ENCODE measurements at regions not wholly inside any gene's neighbourhood (a gene's known extent, or its start where the extent isn't known, plus 50 kb on each side); places are given as distances from the start of the nearest gene placed in this dataset.

DNA sequence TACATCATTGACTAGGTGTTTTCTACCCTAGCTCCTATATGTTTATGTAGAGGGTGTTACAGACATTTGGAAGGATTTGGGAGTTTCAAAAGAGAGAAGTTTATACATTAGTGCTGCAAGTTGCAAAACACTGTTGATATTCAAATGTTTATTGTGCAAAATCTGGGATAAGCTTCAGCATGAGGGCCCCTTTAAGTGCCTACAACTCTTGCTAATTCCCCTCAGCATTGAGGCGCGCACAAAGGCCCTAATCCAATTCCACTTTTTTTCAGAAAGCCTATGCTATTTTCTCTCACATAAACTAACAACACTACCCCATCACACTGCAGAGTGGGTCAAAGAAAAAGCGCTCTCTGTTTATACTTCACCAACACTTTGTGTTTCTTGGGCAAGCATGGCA, 208.0 kb downstream of the NR2F2 start:
- no peak for DNase-seq

GRCh38 chr15:96540283-96540682, 209.8 kb downstream of the NR2F2 start:
- DNase-seq, result no peak

- DNase-seq, result no peak
Observed at GRCh38 chr15:96542130-96542770, 211.8 kb downstream of the NR2F2 start.

DNA sequence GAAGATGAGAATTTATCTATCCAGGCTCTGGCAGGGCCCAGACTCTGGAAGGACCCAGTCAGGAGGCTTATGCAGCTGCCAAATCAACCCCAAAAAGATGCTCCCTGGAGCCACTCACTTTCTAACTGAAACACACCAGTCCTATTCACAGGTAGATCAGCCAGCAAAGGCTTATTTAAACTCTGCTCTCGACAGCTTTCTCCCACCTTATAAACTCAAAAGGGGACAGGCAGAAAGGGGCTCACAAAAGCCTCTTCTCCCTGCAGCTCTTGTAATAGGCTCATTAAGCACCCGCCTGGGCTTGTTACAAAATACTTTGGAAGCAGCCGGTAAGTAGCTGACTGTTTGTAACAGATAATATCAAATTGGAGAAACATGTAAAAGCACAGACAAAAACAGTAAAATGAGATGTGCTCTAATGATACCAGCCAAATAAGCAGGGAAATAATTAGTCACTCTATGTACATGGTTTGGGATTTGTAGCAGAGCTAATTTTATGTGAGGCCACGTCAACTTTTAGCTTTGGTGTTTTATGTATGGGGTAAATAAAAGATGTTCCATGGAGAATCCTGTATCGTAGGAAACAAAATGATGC, 213.8 kb downstream of the NR2F2 start:
- no peak for DNase-seq

DNA sequence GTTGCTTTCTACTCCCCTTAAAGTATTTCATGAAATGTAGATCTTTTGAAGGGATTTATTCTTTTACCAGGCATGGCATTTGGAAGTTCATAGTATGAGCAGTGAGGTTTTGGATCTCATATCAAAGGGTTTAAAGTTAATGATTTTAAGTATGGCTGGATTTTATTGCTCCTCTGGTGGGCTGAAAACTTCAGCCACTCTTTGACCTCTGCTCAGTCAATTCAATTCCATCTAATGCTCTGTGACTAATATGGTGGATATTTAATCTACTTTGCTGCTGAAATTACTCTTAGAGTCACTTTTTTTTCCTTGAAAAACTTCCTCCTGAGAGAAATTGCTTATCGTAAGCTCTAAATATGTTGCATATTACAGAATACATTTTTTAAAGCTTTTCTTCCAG, 218.6 kb downstream of the NR2F2 start:
- DNase-seq, result no peak

DNA sequence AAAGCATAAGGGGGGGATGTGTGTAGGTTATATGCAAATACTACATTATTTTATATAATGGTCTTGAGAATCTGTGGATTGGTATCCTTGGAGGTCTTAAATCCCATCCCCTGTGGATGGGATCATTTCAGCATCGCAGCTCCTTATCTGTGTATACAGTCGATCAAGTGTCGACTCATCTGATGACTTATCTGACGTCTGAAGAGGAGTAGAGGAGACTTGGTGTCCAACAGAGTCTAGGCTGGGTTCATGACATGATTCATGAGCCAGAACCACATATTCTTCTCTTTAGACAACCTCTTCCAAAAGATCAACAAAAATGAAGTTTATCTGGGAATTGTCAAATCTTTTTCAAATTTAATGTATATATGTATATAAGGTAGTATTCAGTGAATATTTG, 220.7 kb downstream of the NR2F2 start:
- no peak for DNase-seq

- DNase-seq, result no peak
Observed at GRCh38 chr15:96551722-96552121, 221.2 kb downstream of the NR2F2 start.

GRCh38 chr15:96553006-96553405, 222.5 kb downstream of the NR2F2 start:
- no peak for DNase-seq

- no peak for DNase-seq
Observed at GRCh38 chr15:96553451-96553850, 223.0 kb downstream of the NR2F2 start.

DNA sequence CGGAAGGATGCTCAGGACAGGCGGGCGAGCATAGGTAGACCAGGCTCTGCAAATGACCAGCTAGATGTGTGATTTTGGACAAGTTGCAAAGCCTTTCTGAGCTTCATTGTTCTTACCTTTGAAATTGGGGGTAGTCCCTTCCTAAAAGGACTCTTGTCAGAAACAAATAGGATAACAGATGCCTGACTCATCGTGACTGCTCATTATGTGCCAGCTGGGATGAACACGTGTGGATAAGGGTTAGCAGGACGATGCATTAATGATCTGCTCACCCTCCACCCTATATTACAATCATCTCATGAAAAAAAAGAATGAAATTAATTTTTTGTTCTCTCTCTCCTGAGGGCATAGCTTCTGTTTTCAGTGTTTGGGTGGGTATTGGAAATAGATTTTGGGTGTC, 223.4 kb downstream of the NR2F2 start:
- DNase-seq, result no peak

DNA sequence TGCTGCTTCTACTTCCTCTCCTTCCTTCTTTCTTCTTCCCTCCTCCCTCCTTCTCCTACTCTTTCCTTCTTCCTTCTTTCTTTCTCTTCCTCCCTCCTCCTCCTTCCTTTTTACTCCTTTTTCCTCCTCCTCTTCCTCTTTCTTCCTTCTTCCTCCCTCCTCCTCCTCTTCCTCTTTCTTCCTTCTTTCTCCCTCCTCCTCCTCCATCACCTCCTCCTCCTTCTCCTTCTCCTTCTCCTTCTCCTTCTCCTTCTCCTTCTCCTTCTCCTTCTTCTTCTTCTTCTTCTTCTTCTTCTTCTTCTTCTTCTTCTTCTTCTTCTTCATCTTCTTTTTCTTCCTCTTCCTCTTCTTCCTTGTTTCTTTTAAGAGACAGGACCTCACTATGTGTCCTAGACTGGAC, 224.0 kb downstream of the NR2F2 start:
- DNase-seq, result no peak

DNA sequence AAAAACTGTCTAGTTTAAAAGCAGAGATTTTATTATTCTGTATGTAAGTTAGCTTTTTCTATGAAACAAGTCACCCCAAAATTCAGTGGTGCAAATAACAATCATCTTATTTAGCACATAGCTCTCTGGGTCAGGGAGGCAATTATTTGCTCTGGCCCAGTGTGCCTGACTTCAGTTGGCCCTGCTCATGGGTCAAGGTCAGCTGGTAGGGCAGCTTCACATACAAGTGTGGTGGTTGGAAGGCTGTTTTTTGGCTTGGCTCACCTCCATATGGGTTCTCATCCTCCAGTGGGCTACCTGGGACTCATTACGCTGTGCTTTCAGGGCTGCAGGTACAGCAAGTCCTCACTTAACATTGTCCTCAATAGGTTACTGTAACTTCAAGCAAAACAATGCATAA, 228.6 kb downstream of the NR2F2 start:
- no peak for DNase-seq

DNA sequence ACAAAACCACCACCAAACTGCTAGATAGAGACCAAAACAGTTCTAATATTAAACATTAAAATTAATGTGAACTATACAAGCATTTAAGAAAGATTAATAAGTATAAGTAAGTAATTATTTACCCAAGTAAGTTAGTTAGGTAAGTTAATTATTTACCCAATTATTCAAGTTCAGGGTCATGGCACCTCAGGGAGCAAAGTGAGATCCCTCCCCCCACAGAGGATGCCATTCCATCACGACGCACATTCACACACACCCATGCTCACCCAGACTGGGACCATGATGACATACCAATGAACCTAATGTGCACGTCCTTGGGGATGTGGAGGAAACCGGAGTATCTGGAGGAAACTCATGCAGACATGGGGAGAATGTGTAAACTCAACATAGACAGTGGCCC, 229.1 kb downstream of the NR2F2 start:
- DNase-seq, result no peak

DNA sequence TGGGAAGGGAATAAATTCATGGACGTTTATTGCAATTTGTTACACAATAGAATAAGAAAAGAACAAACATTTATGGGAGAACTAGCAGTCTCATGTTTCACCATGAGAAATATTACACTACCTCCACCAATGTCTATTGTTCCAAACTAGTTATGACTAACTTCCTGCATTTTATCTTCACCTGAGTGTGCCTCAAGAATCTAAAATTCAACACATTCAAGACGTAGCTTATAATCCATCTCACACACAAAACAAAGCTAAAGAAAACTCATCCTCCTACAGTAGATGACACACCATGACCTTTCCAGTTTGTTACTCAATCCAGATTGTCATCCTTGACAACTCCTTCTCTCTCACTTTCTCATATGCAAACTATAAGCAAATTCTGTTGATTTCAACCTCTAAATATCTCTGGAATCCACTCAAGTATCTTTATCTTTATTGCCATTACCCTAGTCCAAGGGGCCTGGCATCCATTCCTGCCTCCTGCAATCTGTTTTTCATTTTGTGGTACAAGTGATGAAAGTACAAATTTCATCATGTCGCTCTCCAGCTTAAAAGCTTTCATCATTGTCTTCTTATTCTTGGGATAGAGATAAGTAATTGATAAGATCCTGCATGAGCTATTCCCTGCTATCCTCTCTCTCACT, 229.9 kb downstream of the NR2F2 start:
- no peak for DNase-seq

GRCh38 chr15:96561593-96561992, 231.1 kb downstream of the NR2F2 start:
- DNase-seq, result no peak

GRCh38 chr15:96564546-96564945, 234.0 kb downstream of the NR2F2 start:
- no peak for DNase-seq

DNA sequence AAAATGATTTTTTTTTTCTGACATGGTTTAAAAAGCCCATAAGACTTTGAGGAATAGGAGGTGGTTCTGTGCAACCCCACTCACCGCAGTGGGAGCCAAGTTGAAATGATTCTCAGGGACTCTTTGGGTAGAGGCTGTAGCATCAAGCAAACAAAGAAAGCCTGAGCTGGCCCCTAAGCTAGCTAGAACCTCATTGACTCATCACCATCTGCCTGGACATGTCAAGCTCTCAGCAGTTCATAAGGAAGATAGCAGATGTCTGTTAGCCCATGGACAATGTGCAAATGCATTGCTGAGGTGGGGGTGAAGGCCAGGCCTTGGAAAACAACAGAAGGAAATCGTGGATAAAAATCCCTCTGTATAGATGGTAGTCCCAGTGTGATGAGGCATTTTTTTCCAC, 234.8 kb downstream of the NR2F2 start:
- no peak for DNase-seq

- DNase-seq, result no peak
Observed at GRCh38 chr15:96574782-96575181, 244.3 kb downstream of the NR2F2 start.

DNA sequence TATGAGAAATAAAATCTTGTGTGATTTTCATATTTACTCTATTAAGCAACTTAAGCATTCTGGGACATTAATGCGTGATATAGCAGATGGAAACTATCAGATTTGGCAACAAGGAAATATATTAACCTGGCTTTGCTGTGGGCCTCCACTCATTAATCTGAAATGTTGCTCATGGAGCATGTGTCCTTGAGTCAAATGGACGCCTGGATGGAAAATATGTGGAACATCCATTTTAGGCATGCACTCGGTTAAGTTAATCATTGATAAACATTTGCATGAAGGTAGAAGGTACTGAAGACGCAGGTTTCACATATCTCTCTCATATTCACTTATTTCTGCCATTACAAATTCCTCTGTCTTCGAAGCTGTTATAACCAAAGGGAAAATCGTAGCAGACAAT, 246.1 kb downstream of the NR2F2 start:
- no peak for DNase-seq

GRCh38 chr15:96578393-96578792, 247.9 kb downstream of the NR2F2 start:
- DNase-seq, result no peak

DNA sequence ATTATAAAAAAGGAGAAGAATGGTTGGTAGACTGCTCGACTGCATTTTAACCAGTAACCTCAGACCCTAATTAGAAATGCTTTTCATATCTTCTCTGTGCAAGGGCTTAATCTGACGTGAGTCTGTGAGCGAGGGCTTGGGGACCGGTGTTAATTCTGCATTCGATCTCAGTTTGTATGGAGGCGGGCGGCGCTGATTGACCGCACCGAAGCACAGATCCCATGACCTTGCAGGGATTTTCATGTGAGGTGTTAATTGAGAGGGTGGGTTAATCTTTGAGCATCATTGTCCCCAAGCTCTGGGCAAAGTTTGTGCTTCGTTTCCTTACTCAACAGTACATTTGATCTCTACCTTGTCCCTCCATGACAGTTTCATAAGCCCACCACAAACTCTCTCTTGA, 250.9 kb downstream of the NR2F2 start:
- no peak for DNase-seq

DNA sequence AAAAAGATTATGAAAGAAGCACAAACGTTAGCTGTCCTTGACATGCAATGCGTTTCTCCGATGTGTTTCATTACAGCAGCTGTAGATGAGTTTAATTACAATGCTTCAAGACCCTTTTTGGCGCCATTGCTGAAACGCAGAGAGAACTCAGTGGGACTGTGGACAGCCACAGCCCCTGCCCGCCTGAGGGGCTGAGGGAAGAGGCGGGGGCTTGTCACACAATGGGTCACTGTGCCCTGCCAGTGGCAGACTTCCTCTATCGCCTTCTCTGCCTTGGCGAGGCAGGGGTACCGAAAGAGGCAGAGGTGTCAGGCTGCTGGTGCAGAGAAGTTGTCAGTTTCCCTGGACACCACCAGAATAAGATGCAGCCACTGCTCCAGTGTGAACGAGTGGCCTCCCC, 252.0 kb downstream of the NR2F2 start:
- DNase-seq, result no peak

DNA sequence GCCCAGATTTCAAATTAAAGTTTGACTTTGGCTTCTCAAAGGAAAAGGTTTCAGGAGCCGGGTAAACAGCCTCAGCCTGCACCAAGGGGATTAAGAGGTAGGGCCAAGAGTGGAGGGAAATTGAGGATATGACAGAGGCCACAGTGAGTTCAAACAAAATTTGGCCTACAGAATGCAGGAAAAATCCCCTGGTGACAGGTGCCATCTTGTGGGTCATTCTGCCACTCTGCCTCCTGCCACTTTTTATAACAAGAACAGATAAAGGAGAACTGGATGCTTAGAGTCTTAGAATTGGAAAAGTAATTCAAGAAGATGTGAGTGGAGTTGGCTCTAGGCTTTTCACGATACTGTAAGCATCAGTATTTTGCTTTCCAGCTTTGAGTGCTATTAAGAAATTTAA, 253.2 kb downstream of the NR2F2 start:
- peak; percentile 57 for DNase-seq

GRCh38 chr15:96585484-96586386, 255.2 kb downstream of the NR2F2 start:
- peak; percentile 45 for DNase-seq
